B cell (primary cell): ENCODE measurements at regions not wholly inside any gene's neighbourhood (a gene's known extent, or its start where the extent isn't known, plus 50 kb on each side); places are given as distances from the start of the nearest gene placed in this dataset.

Experiments
- EZH2 ChIP-seq: IDR thresholded peaks from 2 replicates; pipeline ENCODE4 v1.6.1; 2012; ENCODE audit warnings: borderline replicate concordance, low read depth, mild to moderate bottlenecking, moderate library complexity, low read length; ENCODE audit not compliant: insufficient read depth, poor library complexity, severe bottlenecking
- TF ChIP-seq, protein P1 (sequence below): fragments of 200-600 bp; IDR thresholded peaks from one replicate; pipeline ENCODE4 v1.8.0; 2022; ENCODE audit warnings: antibody characterized with exemption, mild to moderate bottlenecking

DNA sequence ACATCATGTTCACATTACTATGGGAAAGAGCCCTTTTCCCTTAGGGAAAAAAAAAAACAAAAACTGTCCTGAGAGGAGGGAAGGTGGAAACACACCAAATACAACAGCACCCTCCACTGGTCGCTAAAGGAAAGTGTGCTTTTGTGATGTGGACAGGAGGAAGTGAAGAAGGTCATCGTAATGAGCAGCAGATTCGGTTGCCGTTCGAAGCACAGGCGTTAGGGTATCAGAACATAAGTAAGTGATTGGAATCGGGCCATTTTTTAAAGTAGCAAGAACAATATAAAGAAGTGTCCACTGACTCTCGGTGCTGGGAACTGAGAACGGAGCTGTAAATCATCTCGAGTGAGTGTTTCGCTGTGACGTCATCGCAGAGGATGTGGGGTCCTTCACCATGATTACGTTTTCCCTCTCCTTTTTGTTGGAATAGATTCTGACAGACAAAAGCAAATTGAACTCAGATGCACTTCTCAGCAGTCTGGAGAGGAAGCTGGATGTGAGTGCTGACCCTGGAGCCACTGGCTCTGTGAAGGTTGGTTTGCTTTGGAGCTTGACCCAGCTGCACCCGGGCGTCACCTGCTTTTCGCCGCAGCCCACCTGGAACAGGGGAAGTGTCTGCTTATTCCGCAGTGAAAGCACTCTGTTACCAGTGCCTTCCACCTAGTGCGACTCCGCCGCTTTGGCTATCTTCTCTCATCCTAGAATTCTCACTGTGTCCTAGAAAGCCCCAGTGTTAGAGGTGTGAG is 203.6 kb upstream of the GMDS start:
- TF ChIP-seq, protein P1, sequence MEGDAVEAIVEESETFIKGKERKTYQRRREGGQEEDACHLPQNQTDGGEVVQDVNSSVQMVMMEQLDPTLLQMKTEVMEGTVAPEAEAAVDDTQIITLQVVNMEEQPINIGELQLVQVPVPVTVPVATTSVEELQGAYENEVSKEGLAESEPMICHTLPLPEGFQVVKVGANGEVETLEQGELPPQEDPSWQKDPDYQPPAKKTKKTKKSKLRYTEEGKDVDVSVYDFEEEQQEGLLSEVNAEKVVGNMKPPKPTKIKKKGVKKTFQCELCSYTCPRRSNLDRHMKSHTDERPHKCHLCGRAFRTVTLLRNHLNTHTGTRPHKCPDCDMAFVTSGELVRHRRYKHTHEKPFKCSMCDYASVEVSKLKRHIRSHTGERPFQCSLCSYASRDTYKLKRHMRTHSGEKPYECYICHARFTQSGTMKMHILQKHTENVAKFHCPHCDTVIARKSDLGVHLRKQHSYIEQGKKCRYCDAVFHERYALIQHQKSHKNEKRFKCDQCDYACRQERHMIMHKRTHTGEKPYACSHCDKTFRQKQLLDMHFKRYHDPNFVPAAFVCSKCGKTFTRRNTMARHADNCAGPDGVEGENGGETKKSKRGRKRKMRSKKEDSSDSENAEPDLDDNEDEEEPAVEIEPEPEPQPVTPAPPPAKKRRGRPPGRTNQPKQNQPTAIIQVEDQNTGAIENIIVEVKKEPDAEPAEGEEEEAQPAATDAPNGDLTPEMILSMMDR = peak; percentile 67
- TF ChIP-seq EZH2 = no peak
